Activated CD8-positive, alpha-beta T cell treated with anti-CD3 and anti-CD28 coated beads, Interleukin-2, amount 10 ng/mL, durations not matched to agents 7 days and 5 days (primary cell): ENCODE measurements at regions not wholly inside any gene's neighbourhood (a gene's known extent, or its start where the extent isn't known, plus 50 kb on each side); places are given as distances from the start of the nearest gene placed in this dataset.

Experiments
- ATAC-seq: fragments of 150-1000 bp; cut with Tn5 transposase; one replicate; pipeline ENCODE4 v1.10.0; 2021; ENCODE audit warnings: moderate library complexity
- CTCF ChIA-PET: fragments of 350-600 bp; sonication (Branson Sonifier 250); formaldehyde crosslinking; loops from one replicate; lab custom pipeline; 2021; ENCODE audit warnings: antibody characterized with exemption; lab: Charles Lee
- POLR2A ChIA-PET: fragments of 350-600 bp; sonication (Branson Sonifier 250); formaldehyde crosslinking; loops from one replicate; lab custom pipeline; 2021; ENCODE audit warnings: antibody characterized with exemption; lab: Charles Lee
- DNase-seq: peaks from one replicate; pipeline ENCODE4 v3.0.0-alpha.2; 2020
- H3K27ac Mint-ChIP-seq: one replicate; pipeline ENCODE4 v1.8.0; 2021; ENCODE audit warnings: mild to moderate bottlenecking, mixed read lengths
- H3K27me3 Mint-ChIP-seq: one replicate; pipeline ENCODE4 v1.8.0; 2021; ENCODE audit warnings: low read depth, mixed read lengths
- H3K36me3 Mint-ChIP-seq: one replicate; pipeline ENCODE4 v1.8.0; 2021; ENCODE audit warnings: low read depth, mixed read lengths
- H3K4me1 Mint-ChIP-seq: one replicate; pipeline ENCODE4 v1.8.0; 2021; ENCODE audit warnings: low read depth, mixed read lengths
- H3K4me3 Mint-ChIP-seq: one replicate; pipeline ENCODE4 v1.8.0; 2021; ENCODE audit warnings: mild to moderate bottlenecking, mixed read lengths
- H3K9me3 Mint-ChIP-seq: one replicate; pipeline ENCODE4 v1.8.0; 2022; ENCODE audit warnings: mixed read lengths; ENCODE audit not compliant: insufficient read depth

- Mint-ChIP-seq H3K36me3 (no peaks in the 10 kb centered on the region), H3K9me3 (no peaks in the 10 kb centered on the region), H3K27me3 (no peaks in the 10 kb centered on the region), H3K27ac (no peak overlapping the region), H3K4me1 (no peaks in the 10 kb centered on the region), H3K4me3 (no peak overlapping the region)
- DNase-seq = no peak
- POLR2A ChIA-PET = no interaction called here
- no peak for ATAC-seq
- CTCF ChIA-PET = no interaction called here
These were observed 203.9 kb upstream of the BLID start for GRCh38 chr11:122319691-122320620.

- no peak overlapping the region for H3K27ac Mint-ChIP-seq
- ChIA-PET POLR2A (no interaction called here), CTCF (no interaction called here)
- no peak overlapping the region for H3K4me3 Mint-ChIP-seq
- H3K36me3 Mint-ChIP-seq = no peaks in the 10 kb centered on the region
- no peaks in the 10 kb centered on the region for H3K27me3 Mint-ChIP-seq
- ATAC-seq (no peak), DNase-seq (no peak)
- H3K4me1 Mint-ChIP-seq = no peaks in the 10 kb centered on the region
- no peaks in the 10 kb centered on the region for H3K9me3 Mint-ChIP-seq
These were observed 203.1 kb upstream of the BLID start for GRCh38 chr11:122319085-122319484.

DNA sequence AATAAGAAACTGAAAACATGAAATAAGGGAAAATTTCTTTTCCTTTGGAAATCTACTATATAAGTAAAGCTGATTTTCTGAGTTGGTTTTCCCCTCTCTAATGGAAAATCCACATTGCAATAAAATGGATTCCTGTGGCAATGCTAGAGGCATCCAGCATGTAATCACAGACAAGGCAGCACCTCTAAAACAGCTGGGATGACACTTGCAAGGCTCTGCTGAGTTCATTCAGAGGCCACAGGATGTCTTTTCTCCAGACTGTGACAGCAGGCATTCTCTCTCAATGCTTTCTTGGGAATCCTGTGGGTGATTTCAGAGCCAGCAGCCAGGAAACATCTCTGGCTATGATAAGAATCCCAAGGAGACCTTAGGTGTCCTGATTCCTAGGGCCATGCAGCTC lies 201.3 kb upstream of the BLID start:
- DNase-seq (no peak), ATAC-seq (no peak)
- H3K36me3 Mint-ChIP-seq = no peaks in the 10 kb centered on the region
- no peak overlapping the region for H3K27ac Mint-ChIP-seq
- no peaks in the 10 kb centered on the region for H3K27me3 Mint-ChIP-seq
- ChIA-PET CTCF (no interaction called here), POLR2A (no interaction called here)
- no peaks in the 10 kb centered on the region for H3K4me1 Mint-ChIP-seq
- no peak overlapping the region for H3K4me3 Mint-ChIP-seq
- no peaks in the 10 kb centered on the region for H3K9me3 Mint-ChIP-seq

DNA sequence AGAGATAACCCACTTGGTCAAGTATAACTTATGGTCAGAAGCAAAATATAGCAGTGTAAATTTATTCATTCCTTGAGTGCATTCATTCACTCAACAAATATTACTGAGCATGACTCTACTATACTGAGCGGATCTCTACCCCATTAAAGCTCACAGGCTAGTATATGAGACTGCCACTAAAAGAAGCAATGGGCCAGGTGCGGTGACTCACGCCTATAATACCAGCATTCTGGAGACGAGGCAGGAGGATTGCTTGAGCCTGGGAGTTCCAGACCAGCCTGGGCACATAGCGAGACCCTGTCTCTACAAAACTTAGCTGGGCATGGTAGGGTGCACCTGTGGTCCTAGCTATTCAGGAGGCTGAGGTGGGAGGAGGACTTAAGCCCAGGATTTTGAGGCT lies 197.6 kb upstream of the BLID start:
- ATAC-seq (no peak), DNase-seq (no peak)
- no peaks in the 10 kb centered on the region for H3K9me3 Mint-ChIP-seq
- H3K36me3 Mint-ChIP-seq = no peaks in the 10 kb centered on the region
- no peak overlapping the region for H3K4me3 Mint-ChIP-seq
- ChIA-PET POLR2A (no interaction called here), CTCF (no interaction called here)
- no peaks in the 10 kb centered on the region for H3K27me3 Mint-ChIP-seq
- H3K27ac Mint-ChIP-seq = no peak overlapping the region
- no peaks in the 10 kb centered on the region for H3K4me1 Mint-ChIP-seq

DNA sequence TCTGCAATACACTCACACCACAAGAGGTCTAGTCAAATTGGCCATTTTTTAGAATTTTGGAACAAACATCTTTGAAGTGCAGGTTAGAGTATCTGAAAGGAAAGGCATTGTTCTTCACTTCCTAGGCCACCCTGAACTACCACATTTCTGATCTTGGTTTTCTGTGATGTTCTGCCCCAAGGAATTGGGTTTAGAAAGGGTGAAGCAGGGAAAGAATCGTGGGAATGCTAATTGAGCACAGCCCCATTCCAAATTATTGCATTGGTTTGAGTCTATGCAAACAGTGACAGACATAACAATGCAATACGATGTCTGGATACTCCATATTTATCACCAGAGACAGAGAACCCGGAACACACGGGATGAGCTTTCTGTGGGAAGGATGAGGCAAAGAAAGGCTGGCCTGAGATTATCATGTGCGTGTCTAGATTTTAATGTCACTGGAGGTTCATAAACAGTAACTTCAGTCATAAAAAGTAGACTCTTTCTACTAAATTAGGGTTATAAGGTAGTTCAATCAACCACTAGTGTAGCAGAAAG lies 195.3 kb upstream of the BLID start:
- POLR2A ChIA-PET = no interaction called here
- DNase-seq (no peak), ATAC-seq (no peak)
- Mint-ChIP-seq H3K36me3 (no peaks in the 10 kb centered on the region), H3K4me3 (no peak overlapping the region), H3K27me3 (no peaks in the 10 kb centered on the region), H3K4me1 (no peaks in the 10 kb centered on the region), H3K27ac (no peak overlapping the region), H3K9me3 (no peaks in the 10 kb centered on the region)
- CTCF ChIA-PET = no interaction called here

DNA sequence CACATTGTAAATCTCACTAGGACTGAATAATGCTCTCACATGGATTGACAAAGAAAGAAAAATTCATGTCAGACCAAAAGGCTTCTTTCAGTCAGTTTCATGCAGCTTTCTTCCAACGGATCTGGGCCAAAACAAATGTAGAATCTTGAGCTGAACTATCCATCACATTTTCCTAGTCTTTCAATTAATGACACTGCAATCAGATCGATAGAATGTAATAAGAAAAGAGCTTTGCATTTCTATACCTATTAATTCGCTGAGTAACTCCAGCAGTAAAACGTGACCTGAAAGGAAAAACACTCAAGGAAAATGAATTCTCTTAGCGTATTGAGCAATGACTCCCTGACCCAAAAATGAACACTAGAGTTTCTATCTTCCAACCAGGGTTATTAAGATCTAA lies 194.8 kb upstream of the BLID start:
- no peak for DNase-seq
- ChIA-PET CTCF (no interaction called here), POLR2A (no interaction called here)
- Mint-ChIP-seq H3K27me3 (no peaks in the 10 kb centered on the region), H3K4me1 (no peaks in the 10 kb centered on the region), H3K9me3 (no peaks in the 10 kb centered on the region), H3K36me3 (no peaks in the 10 kb centered on the region), H3K4me3 (no peak overlapping the region), H3K27ac (no peak overlapping the region)
- no peak for ATAC-seq

DNA sequence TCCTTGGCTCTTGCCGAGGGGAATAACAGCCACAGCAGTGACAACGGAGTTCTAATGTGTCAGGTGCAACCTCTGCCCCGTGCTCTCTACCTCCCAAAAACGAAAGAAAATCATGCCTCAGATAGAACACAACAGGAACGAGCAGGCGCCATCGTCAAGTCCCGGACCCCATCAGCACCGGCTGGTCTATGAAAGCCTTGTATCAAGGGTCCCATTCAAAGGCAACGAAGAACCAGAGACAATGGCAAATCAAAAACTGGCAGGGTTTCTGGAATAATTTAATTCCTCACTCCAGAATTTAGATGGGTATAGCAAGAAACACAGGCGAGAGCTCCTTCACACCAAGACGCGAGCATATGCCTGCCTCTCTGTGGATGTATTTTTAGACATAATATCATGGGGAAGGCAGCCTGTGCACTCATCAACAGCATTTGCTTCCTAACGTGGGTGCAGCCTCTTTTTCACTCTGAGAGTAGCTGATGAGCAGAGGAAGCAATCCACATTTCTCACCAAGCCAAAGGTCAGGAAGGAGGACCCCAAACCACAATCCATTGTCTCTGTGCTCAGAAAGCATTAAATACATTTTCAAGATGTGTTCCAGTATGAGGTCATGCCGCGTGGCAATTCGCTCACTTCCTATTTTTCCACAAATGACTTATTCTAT lies 193.4 kb upstream of the BLID start:
- no peak for ATAC-seq
- H3K27ac Mint-ChIP-seq = no peak overlapping the region
- POLR2A ChIA-PET = interaction anchor here (0.7 kb wide), 1 partner anchor 15 kb away, joined by 3 read pairs; no protein-coding TSS in a partner anchor

DNA sequence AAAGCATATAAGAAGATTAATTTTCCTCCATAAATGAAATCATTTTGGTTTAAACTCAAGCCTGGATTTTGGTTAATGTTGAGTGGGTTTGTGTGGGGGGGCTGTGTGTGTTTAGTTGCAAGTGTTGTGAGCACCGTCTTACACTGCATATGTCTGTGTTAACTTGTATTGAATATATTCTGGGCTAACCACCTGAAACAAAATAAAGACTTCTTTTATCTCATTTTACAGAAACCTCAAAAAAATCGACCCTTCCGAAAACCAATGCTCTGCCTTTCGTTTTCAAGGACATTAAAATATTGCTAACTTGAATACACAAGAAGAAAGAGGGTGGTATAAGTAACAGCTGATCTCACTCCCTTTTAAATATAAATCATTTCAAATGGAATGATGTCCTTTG lies 192.2 kb upstream of the BLID start:
- H3K36me3 Mint-ChIP-seq = no peaks in the 10 kb centered on the region

More for the DNA sequence above, 193.4 kb upstream of the BLID start:
- Mint-ChIP-seq H3K9me3 (no peaks in the 10 kb centered on the region), H3K27me3 (no peaks in the 10 kb centered on the region), H3K4me3 (no peak overlapping the region), H3K36me3 (no peaks in the 10 kb centered on the region), H3K4me1 (no peaks in the 10 kb centered on the region)
- CTCF ChIA-PET = no interaction called here
- no peak for DNase-seq

GRCh38 chr11:122307476-122308035 lies 191.5 kb upstream of the BLID start:
- CTCF ChIA-PET = no interaction called here

More for the DNA sequence above, 192.2 kb upstream of the BLID start:
- Mint-ChIP-seq H3K27ac (no peak overlapping the region), H3K4me1 (no peaks in the 10 kb centered on the region), H3K4me3 (no peak overlapping the region), H3K27me3 (no peaks in the 10 kb centered on the region), H3K9me3 (no peaks in the 10 kb centered on the region)
- ChIA-PET POLR2A (no interaction called here), CTCF (no interaction called here)
- no peak for ATAC-seq
- no peak for DNase-seq

DNA sequence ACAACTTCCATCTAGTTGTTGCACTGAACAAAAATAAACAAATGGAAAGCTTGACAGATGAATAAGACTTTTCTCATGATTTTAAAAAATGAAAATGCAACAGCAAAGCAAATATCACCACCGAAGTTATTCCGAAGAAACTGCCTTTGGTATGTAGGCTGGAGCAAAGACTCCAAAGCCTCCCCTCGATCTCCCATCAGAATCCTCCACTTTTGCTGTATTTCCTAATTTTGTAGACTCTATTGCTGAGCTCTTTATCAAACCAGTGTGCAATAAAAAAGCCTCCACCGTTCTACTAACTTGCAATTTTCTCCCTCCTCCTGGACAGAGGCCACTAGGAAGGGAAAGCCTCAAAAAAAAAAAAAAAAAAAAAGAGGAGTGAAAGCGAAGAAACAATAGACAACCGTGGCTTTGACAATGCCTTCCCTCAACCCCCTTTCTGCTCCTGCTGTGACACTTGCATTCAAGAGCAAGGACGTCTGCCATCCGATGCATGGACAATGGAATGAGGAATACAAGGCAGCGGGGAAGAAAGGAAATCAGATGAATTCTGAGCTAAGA lies 190.9 kb upstream of the BLID start:
- no peaks in the 10 kb centered on the region for H3K9me3 Mint-ChIP-seq
- ATAC-seq = no peak
- no peaks in the 10 kb centered on the region for H3K27me3 Mint-ChIP-seq
- CTCF ChIA-PET = no interaction called here
- no peaks in the 10 kb centered on the region for H3K4me1 Mint-ChIP-seq
- no peak overlapping the region for H3K27ac Mint-ChIP-seq
- no peaks in the 10 kb centered on the region for H3K36me3 Mint-ChIP-seq
- no peak for DNase-seq
- no peak overlapping the region for H3K4me3 Mint-ChIP-seq
- POLR2A ChIA-PET = no interaction called here

More at GRCh38 chr11:122307476-122308035, 191.5 kb upstream of the BLID start:
- Mint-ChIP-seq H3K27me3 (no peaks in the 10 kb centered on the region), H3K4me1 (no peaks in the 10 kb centered on the region), H3K36me3 (no peaks in the 10 kb centered on the region), H3K4me3 (no peak overlapping the region), H3K27ac (no peak overlapping the region), H3K9me3 (no peaks in the 10 kb centered on the region)
- DNase-seq = no peak
- ATAC-seq = no peak
- POLR2A ChIA-PET = no interaction called here

- H3K36me3 Mint-ChIP-seq = no peaks in the 10 kb centered on the region
- no peak for DNase-seq
- CTCF ChIA-PET = no interaction called here
- H3K9me3 Mint-ChIP-seq = no peaks in the 10 kb centered on the region
- H3K27me3 Mint-ChIP-seq = no peaks in the 10 kb centered on the region
- POLR2A ChIA-PET = no interaction called here
- no peaks in the 10 kb centered on the region for H3K4me1 Mint-ChIP-seq
- H3K4me3 Mint-ChIP-seq = no peak overlapping the region
- no peak for ATAC-seq
- H3K27ac Mint-ChIP-seq = no peak overlapping the region
These were observed 189.7 kb upstream of the BLID start for GRCh38 chr11:122305426-122306320.
